Activated naive CD8-positive, alpha-beta T cell treated with anti-CD3 and anti-CD28 coated beads, Interleukin-2, amount 10 ng/mL, durations not matched to agents 7 days and 5 days (primary cell): ENCODE measurements at regions not wholly inside any gene's neighbourhood (a gene's known extent, or its start where the extent isn't known, plus 50 kb on each side); places are given as distances from the start of the nearest gene placed in this dataset.

ENCODE experiments used
- ATAC-seq: fragments of 150-1000 bp; cut with Tn5 transposase; one replicate; pipeline ENCODE4 v1.10.0; 2021; ENCODE audit warnings: low read depth, moderate library complexity
- POLR2A ChIA-PET: fragments of 350-600 bp; sonication (Branson Sonifier 250); formaldehyde crosslinking; loops from one replicate; lab custom pipeline; 2021; ENCODE audit warnings: antibody characterized with exemption; lab: Charles Lee
- DNase-seq: peaks from one replicate; pipeline ENCODE4 v3.0.0; 2021
- H3K27ac Mint-ChIP-seq: one replicate; pipeline ENCODE4 v1.8.0; 2022; ENCODE audit warnings: mild to moderate bottlenecking, mixed read lengths
- H3K27me3 Mint-ChIP-seq: one replicate; pipeline ENCODE4 v1.8.0; 2022; ENCODE audit warnings: mild to moderate bottlenecking, moderate library complexity, mixed read lengths
- H3K36me3 Mint-ChIP-seq: one replicate; pipeline ENCODE4 v1.8.0; 2021; ENCODE audit warnings: mild to moderate bottlenecking, mixed read lengths
- H3K4me1 Mint-ChIP-seq: one replicate; pipeline ENCODE4 v1.8.0; 2021; ENCODE audit warnings: mixed read lengths
- H3K4me3 Mint-ChIP-seq: one replicate; pipeline ENCODE4 v1.8.0; 2022; ENCODE audit warnings: mild to moderate bottlenecking, moderate library complexity, mixed read lengths
- H3K9me3 Mint-ChIP-seq: one replicate; pipeline ENCODE4 v1.8.0; 2021; ENCODE audit warnings: mixed read lengths

DNA sequence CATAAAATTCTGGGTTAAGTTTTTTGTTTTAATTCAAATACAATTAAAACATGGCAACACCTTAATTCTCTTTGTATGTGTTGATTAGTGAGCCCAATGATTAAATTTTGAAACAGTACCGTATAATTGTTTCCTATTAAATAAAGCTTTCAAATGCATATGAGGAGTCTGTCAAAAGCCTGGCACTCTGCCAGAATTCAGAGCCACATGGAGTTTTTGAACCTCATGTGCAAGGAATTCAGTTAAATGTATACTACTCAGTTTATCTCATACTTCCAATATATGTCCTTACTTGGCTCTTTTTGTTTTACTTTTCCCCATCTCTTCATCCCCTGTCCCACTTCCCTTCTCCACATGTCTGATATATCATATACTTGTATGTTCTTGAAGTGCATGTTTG is 165.6 kb upstream of the FAM3C start:
- peaks cover 12% of the 10 kb centered on the region for H3K27me3 Mint-ChIP-seq
- POLR2A ChIA-PET = no interaction called here
- H3K36me3 Mint-ChIP-seq = no peaks in the 10 kb centered on the region
- H3K4me3 Mint-ChIP-seq = no peak overlapping the region
- H3K9me3 Mint-ChIP-seq = no peaks in the 10 kb centered on the region
- H3K4me1 Mint-ChIP-seq = no peaks in the 10 kb centered on the region
- ATAC-seq (no peak), DNase-seq (no peak)
- no peak overlapping the region for H3K27ac Mint-ChIP-seq

DNA sequence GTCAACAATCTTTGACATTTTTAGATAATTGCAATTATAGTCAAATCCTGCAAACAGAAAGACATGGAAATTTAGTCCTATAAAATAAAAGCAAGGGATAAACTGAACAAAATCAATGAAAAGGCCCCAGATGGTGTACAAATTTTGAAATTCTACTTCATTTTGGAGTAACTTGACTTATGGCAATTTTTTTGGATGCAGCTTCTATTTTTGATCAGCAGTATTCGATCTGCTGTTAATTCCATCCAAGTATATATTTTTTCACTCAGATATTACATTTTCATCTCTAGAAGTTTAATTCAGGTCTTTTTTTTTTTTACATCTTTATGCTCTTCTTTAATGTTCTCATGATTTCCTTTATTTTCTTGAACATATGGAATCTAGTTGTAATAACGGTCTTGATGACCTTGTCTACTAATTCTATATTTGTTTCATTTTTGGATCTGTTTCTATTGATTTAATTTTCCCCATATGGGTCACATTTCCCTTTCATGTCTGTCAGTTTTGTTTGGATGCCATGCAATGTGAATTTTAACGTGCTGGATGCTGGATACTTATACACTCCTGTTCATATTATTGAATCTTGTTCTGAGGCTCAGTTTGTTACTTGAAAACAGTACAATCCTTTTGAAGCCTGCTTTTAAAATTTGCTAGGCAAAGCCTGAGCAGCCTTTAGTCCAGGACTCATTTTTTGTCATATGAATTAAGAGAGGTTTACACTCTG is 164.3 kb upstream of the FAM3C start:
- Mint-ChIP-seq H3K27me3 (peaks cover 12% of the 10 kb centered on the region), H3K36me3 (no peaks in the 10 kb centered on the region), H3K4me1 (no peaks in the 10 kb centered on the region), H3K4me3 (no peak overlapping the region), H3K27ac (no peak overlapping the region), H3K9me3 (no peaks in the 10 kb centered on the region)
- no peak for ATAC-seq
- POLR2A ChIA-PET = no interaction called here
- DNase-seq = no peak

GRCh38 chr7:121558288-121558687 is 162.2 kb upstream of the FAM3C start:
- H3K4me1 Mint-ChIP-seq = no peaks in the 10 kb centered on the region

DNA sequence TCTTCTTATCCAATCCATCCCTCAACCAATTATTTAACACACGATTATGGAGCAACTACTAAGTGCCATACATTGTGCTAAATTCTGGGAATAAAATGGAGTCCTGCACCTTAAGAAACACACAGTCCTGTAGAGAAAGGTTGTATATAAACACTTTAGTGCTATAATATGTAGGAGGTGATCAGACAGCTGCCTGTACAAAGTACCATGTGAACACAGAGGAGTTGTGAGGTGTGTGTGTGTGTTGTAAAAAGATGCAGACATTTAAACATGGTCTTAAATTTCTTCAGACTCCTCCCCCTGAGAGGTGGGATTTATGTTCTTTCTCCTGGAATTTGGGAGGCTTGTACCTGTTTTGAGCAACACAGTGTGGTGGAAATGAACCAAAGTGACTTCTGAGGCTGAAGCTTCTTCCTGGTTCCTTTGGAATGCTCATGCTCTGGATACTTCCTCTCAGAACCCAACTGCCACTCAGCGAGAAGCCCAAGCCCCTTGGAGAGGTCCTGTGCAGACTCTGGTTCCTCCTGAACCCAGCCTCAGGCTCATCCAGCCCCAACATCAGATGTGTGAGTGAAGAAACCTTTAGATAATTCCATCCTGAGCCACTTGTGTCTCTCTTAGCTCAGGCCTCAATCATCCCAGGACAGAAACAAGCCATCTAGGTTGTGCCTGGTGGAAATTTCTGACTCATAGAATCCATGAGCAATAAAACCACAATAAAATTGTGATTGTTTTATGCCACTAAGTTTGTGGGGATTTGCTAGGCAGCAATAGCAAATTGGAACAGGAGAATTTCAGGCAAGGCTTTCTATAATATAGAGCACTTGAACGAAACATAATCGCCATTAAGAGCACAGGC is 161.2 kb upstream of the FAM3C start:
- H3K27ac Mint-ChIP-seq = no peak overlapping the region
- H3K4me3 Mint-ChIP-seq = no peak overlapping the region
- ATAC-seq (no peak), DNase-seq (no peak)
- no peaks in the 10 kb centered on the region for H3K9me3 Mint-ChIP-seq
- POLR2A ChIA-PET = no interaction called here
- no peaks in the 10 kb centered on the region for H3K36me3 Mint-ChIP-seq
- H3K27me3 Mint-ChIP-seq = peaks cover 16% of the 10 kb centered on the region
- no peaks in the 10 kb centered on the region for H3K4me1 Mint-ChIP-seq

More at GRCh38 chr7:121558288-121558687, 162.2 kb upstream of the FAM3C start:
- H3K27ac Mint-ChIP-seq = no peak overlapping the region
- peaks cover 14% of the 10 kb centered on the region for H3K27me3 Mint-ChIP-seq
- DNase-seq (no peak), ATAC-seq (no peak)
- POLR2A ChIA-PET = no interaction called here
- no peaks in the 10 kb centered on the region for H3K36me3 Mint-ChIP-seq
- no peak overlapping the region for H3K4me3 Mint-ChIP-seq
- H3K9me3 Mint-ChIP-seq = no peaks in the 10 kb centered on the region

DNA sequence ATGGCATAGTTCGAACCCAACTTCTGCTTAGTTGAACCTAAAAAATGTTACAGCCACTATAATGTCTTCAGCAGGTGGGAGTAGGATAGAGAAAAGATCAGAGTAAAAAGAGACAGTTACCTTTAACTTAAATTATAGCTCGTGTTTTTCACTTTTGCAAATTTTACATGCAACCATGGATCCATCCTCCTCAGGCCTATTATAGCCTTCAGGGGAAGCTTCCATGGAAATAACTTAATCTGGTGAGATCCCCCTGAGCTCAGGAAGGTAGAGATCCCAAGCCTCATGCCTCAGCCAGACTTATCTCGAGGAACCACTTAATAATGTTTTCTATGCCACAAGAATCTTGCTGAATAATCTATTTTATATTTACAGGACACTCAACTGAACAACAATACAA is 159.4 kb upstream of the FAM3C start:
- DNase-seq = no peak
- POLR2A ChIA-PET = no interaction called here

DNA sequence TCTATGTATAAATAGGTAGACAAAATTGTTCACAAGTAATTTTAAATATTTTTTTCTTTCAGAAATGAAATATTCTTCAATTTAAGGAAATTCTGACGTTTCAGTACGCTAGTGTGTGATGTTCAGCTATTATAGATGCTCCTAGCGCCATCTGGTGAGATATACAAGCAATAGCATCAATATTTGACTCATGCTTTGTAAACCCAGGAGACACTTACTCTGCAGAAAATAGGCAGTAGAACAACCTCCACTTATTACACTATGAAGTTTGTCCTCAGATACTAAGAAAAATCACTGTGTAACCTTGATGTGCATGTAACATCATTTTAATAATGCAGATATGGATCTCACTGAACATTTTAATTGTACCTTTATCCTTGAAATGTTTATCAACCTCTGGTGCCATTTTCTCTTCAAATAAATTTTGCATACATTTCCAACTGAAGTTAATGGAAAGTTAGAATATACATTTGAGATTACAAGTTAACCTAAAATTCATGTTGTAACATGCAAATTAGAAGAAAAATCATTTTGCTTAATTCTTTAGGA is 151.5 kb upstream of the FAM3C start:
- Mint-ChIP-seq H3K9me3 (peaks cover 4% of the 10 kb centered on the region), H3K36me3 (peaks cover 4% of the 10 kb centered on the region), H3K4me1 (peaks cover 15% of the 10 kb centered on the region), H3K4me3 (no peak overlapping the region), H3K27me3 (peaks cover 5% of the 10 kb centered on the region), H3K27ac (no peak overlapping the region)
- POLR2A ChIA-PET = no interaction called here
- ATAC-seq = peak; percentile 58
- no peak for DNase-seq

More for the DNA sequence above, 159.4 kb upstream of the FAM3C start:
- Mint-ChIP-seq H3K36me3 (no peaks in the 10 kb centered on the region), H3K4me3 (no peak overlapping the region), H3K4me1 (no peaks in the 10 kb centered on the region), H3K27ac (no peak overlapping the region), H3K9me3 (no peaks in the 10 kb centered on the region), H3K27me3 (peaks cover 12% of the 10 kb centered on the region)
- no peak for ATAC-seq

GRCh38 chr7:121546632-121547543 is 150.8 kb upstream of the FAM3C start:
- Mint-ChIP-seq H3K27me3 (peaks cover 4% of the 10 kb centered on the region), H3K4me1 (peaks cover 15% of the 10 kb centered on the region), H3K4me3 (no peak overlapping the region), H3K9me3 (peaks cover 4% of the 10 kb centered on the region), H3K36me3 (peaks cover 4% of the 10 kb centered on the region), H3K27ac (no peak overlapping the region)
- ATAC-seq (no peak), DNase-seq (no peak)
- POLR2A ChIA-PET = no interaction called here

DNA sequence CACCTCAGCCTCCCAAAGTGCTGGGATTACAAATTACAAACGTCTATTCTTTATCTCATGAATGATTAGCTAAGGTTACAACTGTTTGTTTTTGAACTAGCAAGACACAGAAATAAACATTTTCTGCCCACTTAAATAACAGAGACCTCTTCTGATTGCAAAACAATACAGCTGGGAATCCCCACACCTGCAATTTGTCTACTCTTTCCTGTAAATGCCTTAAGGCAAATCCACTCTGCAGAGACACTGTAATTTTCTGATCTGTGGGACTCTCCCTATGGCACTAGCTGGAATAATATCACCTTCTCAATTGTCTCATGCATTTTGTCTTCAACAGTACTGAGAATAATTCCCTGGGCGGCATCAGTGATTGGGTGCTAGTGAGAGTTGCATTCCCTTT is 149.3 kb upstream of the FAM3C start:
- Mint-ChIP-seq H3K27ac (no peak overlapping the region), H3K27me3 (no peaks in the 10 kb centered on the region), H3K4me1 (peaks cover 15% of the 10 kb centered on the region), H3K36me3 (peaks cover 4% of the 10 kb centered on the region), H3K9me3 (peaks cover 4% of the 10 kb centered on the region), H3K4me3 (no peak overlapping the region)
- POLR2A ChIA-PET = interaction anchor here (1.2 kb wide), 1 partner anchor 14 kb away, joined by 7 read pairs; no protein-coding TSS in a partner anchor
- DNase-seq = no peak
- no peak for ATAC-seq

GRCh38 chr7:121544726-121545125 is 148.6 kb upstream of the FAM3C start:
- POLR2A ChIA-PET = interaction anchor here (1.2 kb wide), 1 partner anchor 14 kb away, joined by 7 read pairs; no protein-coding TSS in a partner anchor
- Mint-ChIP-seq H3K4me3 (no peak overlapping the region), H3K9me3 (peaks cover 4% of the 10 kb centered on the region), H3K4me1 (peaks cover 15% of the 10 kb centered on the region), H3K27me3 (no peaks in the 10 kb centered on the region), H3K27ac (no peak overlapping the region), H3K36me3 (peaks cover 4% of the 10 kb centered on the region)
- DNase-seq = no peak
- ATAC-seq = peak; percentile 41

GRCh38 chr7:121544238-121544637 is 148.1 kb upstream of the FAM3C start:
- Mint-ChIP-seq H3K27ac (no peak overlapping the region), H3K9me3 (peaks cover 4% of the 10 kb centered on the region), H3K4me3 (no peak overlapping the region), H3K4me1 (peaks cover 15% of the 10 kb centered on the region), H3K36me3 (peaks cover 4% of the 10 kb centered on the region), H3K27me3 (no peaks in the 10 kb centered on the region)
- DNase-seq (no peak), ATAC-seq (no peak)
- POLR2A ChIA-PET = no interaction called here

DNA sequence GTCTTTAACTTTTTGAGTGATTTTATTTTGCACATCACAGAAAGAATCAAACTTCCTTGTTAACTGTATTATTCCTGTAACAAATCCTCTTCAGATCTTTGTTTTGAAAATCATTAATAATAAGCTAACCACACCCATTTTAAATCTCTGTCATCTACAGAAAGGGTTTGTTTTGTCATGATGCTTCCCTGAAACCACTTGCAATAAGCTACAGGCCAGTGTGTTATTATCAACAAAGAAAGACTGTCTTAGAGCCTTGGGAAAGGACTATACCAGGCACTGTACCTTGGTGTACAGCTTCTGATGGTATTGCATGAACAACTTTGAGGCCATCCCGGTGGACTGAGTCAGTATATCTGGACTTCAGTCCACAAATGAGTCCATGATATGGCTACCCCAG is 145.3 kb upstream of the FAM3C start:
- Mint-ChIP-seq H3K4me1 (peaks cover 13% of the 10 kb centered on the region), H3K36me3 (peaks cover 4% of the 10 kb centered on the region), H3K27ac (no peak overlapping the region), H3K9me3 (peaks cover 7% of the 10 kb centered on the region), H3K27me3 (no peaks in the 10 kb centered on the region), H3K4me3 (no peak overlapping the region)
- ATAC-seq (no peak), DNase-seq (no peak)
- POLR2A ChIA-PET = no interaction called here

GRCh38 chr7:121540138-121540537 is 144.0 kb upstream of the FAM3C start:
- Mint-ChIP-seq H3K36me3 (peaks cover 4% of the 10 kb centered on the region), H3K27me3 (no peaks in the 10 kb centered on the region), H3K27ac (no peak overlapping the region), H3K4me3 (no peak overlapping the region), H3K9me3 (peaks cover 7% of the 10 kb centered on the region), H3K4me1 (peaks cover 8% of the 10 kb centered on the region)
- DNase-seq (no peak), ATAC-seq (no peak)
- POLR2A ChIA-PET = no interaction called here

DNA sequence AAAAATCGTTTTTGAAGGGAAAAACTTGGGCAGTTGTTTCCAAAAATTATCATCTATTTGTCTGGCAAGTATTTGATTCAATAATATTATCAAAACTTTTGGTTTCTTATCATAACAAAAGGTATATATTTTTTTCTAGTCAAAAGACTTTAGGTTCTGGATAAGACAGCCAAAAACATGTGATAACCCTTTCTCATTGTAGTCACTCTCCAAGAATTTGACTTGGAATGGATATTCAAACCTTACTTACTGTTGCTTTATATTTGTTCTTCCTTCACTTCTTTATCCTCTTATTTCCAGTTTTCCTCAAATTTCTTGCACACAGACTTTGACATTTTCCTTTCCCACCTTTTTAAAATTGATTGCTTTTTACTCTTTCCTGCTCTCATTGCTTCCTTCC is 140.9 kb upstream of the FAM3C start:
- Mint-ChIP-seq H3K36me3 (no peaks in the 10 kb centered on the region), H3K9me3 (peaks cover 4% of the 10 kb centered on the region), H3K27ac (no peak overlapping the region), H3K4me3 (no peak overlapping the region), H3K4me1 (no peaks in the 10 kb centered on the region), H3K27me3 (peaks cover 2% of the 10 kb centered on the region)
- ATAC-seq (no peak), DNase-seq (no peak)
- POLR2A ChIA-PET = no interaction called here
